ENCODE measurements at regions not wholly inside any gene's neighbourhood (a gene's known extent, or its start where the extent isn't known, plus 50 kb on each side); places are given as distances from the start of the nearest gene placed in this dataset.

- H3K18ac ChIP-seq (ENCODE audit: extremely low read depth, low read length), result no peak overlapping the region
- no peaks in the 10 kb centered on the region for H3K79me2 ChIP-seq (ENCODE audit: control insufficient read depth in 1 of 2, insufficient read depth in 2 of 2, low read length in 2 of 2)
- no peak overlapping the region for H3K4me3 ChIP-seq (ENCODE audit: extremely low read depth in 1 of 4, insufficient read depth in 2 of 4, low read depth in 3 of 4, low read length in 4 of 4)
- H3K27me3 ChIP-seq (replicated peaks in 1 of 4; ENCODE audit: control insufficient read depth in 3 of 4, extremely low read depth in 1 of 4, insufficient read depth in 3 of 4, low read length in 3 of 4), result no peaks in the 10 kb centered on the region
- no peak overlapping the region for H2BK15ac ChIP-seq (ENCODE audit: low read length)
- H2AFZ ChIP-seq (ENCODE audit: low read length), result no peak overlapping the region
- H2BK12ac ChIP-seq (ENCODE audit: low read depth, low read length), result no peak overlapping the region; the same call in 1 of the 2 replicates
- H2BK120ac ChIP-seq (replicated peaks; ENCODE audit: low read depth, low read length), result no peak overlapping the region
- H3K79me1 ChIP-seq (ENCODE audit: low read depth, low read length), result no peaks in the 10 kb centered on the region
- H4K8ac ChIP-seq (ENCODE audit: extremely low read depth, insufficient read depth, low read length), result no peak overlapping the region
- no peaks in the 10 kb centered on the region for H3K36me3 ChIP-seq (ENCODE audit: control insufficient read depth in 2 of 4, insufficient read depth in 4 of 4, low read length in 3 of 4)
- no peak overlapping the region for H4K5ac ChIP-seq (ENCODE audit: insufficient read length, low read depth, low read length)
- H2BK20ac ChIP-seq (ENCODE audit: low read length), result no peak overlapping the region
- no peak overlapping the region for H3K14ac ChIP-seq (ENCODE audit: insufficient read length)
- no peak overlapping the region for H3K4me2 ChIP-seq (ENCODE audit: insufficient read depth in 1 of 2, low read depth in 2 of 2, low read length in 2 of 2)
- no peak overlapping the region for H3K27ac ChIP-seq (ENCODE audit: low read depth, low read length)
- H3K9ac ChIP-seq (replicated peaks in 1 of 4; ENCODE audit: extremely low read depth in 1 of 4, low read depth in 3 of 4, low read length in 3 of 4), result no peak overlapping the region
- no peak overlapping the region for H2BK5ac ChIP-seq (ENCODE audit: low read depth, low read length)
- DNase-seq (ENCODE audit: low read depth in 1 of 2, low spot score in 2 of 2) (no peak), FAIRE-seq (no peak)
- CTCF ChIA-PET (ENCODE audit: partially characterized antibody), result no interaction called here
- no peak overlapping the region for H3K56ac ChIP-seq (replicated peaks; ENCODE audit: insufficient read length, low read depth, low read length)
- WGBS, 2 experiments (ENCODE audit: extremely low coverage in 1 of 2, insufficient coverage in 1 of 2, insufficient read length in 1 of 2, insufficient replicate concordance in 2 of 2, low coverage in 1 of 2, low lambda C conversion rate in 2 of 2, missing lambda C conversion rate in 1 of 2), result 82% methylated on average over 6 of the region's 6 CpGs; no CpG with 5 or more reads in 1 of the 2 experiments
- no peaks in the 10 kb centered on the region for H3K9me3 ChIP-seq (ENCODE audit: insufficient read depth in 2 of 2, low read depth in 1 of 2, low read length in 1 of 2)
- no peak overlapping the region for H2AK5ac ChIP-seq (ENCODE audit: low read depth, low read length)
- POLR2A ChIA-PET (ENCODE audit: partially characterized antibody), result interaction anchor here (2.1 kb wide), 1 partner anchor 79 kb away, joined by 6 read pairs; the partner anchor contains the start of gene THBS1
- no peaks in the 10 kb centered on the region for H3K23me2 ChIP-seq (ENCODE audit: low read depth, low read length)
- no peaks in the 10 kb centered on the region for H4K20me1 ChIP-seq (replicated peaks in 1 of 2; ENCODE audit: control insufficient read depth in 1 of 2, insufficient read depth in 2 of 2, low read length in 2 of 2)
- no peak overlapping the region for H4K91ac ChIP-seq (replicated peaks; ENCODE audit: insufficient read length, low read length)
- TF ChIP-seq HDAC6 (IDR thresholded peaks at IDR 0.05; ENCODE audit: low read depth, low read length), result no peak
- TF ChIP-seq GTF2F1 (IDR thresholded peaks at IDR 0.05; ENCODE audit: borderline replicate concordance, low read depth, low read length), result no peak
- TF ChIP-seq TCF12 (IDR thresholded peaks at IDR 0.05; ENCODE audit: low read depth, low read length), result no peak
- TF ChIP-seq EP300 (IDR thresholded peaks at IDR 0.05; ENCODE audit: borderline replicate concordance in 1 of 2, low read depth in 2 of 2, low read length in 2 of 2), result no peak
- no peak for TF ChIP-seq JUN (IDR thresholded peaks at IDR 0.05; ENCODE audit: low read depth, low read length)
- TF ChIP-seq ZNF274 (IDR thresholded peaks at IDR 0.05; ENCODE audit: borderline replicate concordance, extremely low read depth, low read length), result no peak
- no peak for TF ChIP-seq BRCA1 (IDR thresholded peaks at IDR 0.05; ENCODE audit: low read depth, low read length)
- no peak for TF ChIP-seq SP4 (IDR thresholded peaks at IDR 0.05; ENCODE audit: low read length)
- H3K23ac ChIP-seq (ENCODE audit: insufficient read length), result no peak overlapping the region
- H3K4ac ChIP-seq (replicated peaks; ENCODE audit: insufficient read length, low read depth, low read length), result no peak overlapping the region
- no peaks in the 10 kb centered on the region for H3K4me1 ChIP-seq (replicated peaks in 1 of 4; ENCODE audit: control insufficient read depth in 3 of 4, insufficient read depth in 4 of 4, low read length in 3 of 4)
These were observed 79.4 kb upstream of the THBS1 start for GRCh38 chr15:39501366-39502081.
